GM12874 (cell line): ENCODE measurements at regions not wholly inside any gene's neighbourhood (a gene's known extent, or its start where the extent isn't known, plus 50 kb on each side); places are given as distances from the start of the nearest gene placed in this dataset.
A peak's percentile ranks its signal among the peaks of the same experiment; 100 is the strongest.

Experiments
- TF ChIP-seq, protein P1 (sequence below): IDR thresholded peaks from 2 replicates; pipeline ENCODE4 v1.5.1; 2011; ENCODE audit warnings: low read depth, mild to moderate bottlenecking, control low read depth, low read length, moderate library complexity; ENCODE audit not compliant: insufficient read depth

- TF ChIP-seq, protein P1, sequence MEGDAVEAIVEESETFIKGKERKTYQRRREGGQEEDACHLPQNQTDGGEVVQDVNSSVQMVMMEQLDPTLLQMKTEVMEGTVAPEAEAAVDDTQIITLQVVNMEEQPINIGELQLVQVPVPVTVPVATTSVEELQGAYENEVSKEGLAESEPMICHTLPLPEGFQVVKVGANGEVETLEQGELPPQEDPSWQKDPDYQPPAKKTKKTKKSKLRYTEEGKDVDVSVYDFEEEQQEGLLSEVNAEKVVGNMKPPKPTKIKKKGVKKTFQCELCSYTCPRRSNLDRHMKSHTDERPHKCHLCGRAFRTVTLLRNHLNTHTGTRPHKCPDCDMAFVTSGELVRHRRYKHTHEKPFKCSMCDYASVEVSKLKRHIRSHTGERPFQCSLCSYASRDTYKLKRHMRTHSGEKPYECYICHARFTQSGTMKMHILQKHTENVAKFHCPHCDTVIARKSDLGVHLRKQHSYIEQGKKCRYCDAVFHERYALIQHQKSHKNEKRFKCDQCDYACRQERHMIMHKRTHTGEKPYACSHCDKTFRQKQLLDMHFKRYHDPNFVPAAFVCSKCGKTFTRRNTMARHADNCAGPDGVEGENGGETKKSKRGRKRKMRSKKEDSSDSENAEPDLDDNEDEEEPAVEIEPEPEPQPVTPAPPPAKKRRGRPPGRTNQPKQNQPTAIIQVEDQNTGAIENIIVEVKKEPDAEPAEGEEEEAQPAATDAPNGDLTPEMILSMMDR: peak; percentile 65
Measured at GRCh38 chr18:72652990-72653593, 109.0 kb upstream of the CBLN2 start.

DNA sequence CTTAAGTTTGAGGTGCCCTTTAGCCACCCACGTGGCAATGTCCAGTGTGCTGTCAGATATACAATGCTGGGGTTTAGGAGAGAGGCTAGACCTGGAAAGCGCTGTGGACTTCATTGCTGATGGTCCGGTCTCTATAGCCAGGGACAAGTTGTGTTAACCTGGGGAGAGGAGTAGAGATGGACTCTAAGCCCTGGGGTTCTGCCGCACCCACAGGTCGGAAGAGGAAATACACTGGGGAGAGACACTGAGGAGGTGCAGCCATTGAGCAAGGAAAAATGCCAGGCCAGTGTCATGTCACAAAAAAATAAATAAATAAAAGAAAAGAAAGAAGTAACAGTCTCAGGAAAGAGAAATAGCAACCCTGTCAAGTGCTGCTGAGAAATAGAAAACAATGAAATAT is 106.9 kb upstream of the CBLN2 start:
- TF ChIP-seq, protein P1: no peak

GRCh38 chr18:72648481-72648960 is 104.4 kb upstream of the CBLN2 start:
- TF ChIP-seq, protein P1: no peak

- TF ChIP-seq, protein P1: no peak
Measured at GRCh38 chr18:72648079-72648478, 103.9 kb upstream of the CBLN2 start.

DNA sequence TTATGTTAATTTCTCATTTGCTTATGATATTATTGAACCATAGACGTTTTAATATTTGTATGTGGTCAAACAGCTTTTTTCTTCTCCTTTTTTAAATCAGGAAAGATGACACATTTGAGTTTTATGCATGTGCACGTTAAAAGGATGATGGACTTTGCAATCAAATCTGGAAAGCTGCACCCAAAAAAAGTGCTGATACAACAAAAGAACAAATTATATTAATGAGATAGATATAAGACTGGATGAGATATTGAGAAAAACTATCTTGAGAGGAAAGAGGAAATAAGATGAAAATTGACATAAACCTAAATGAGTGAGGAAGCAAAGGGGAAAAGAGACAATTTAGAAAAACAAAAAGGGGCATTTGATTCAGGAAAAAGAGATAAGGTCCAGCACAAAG is 96.4 kb upstream of the CBLN2 start:
- TF ChIP-seq, protein P1: no peak

GRCh38 chr18:72638376-72638775 is 94.2 kb upstream of the CBLN2 start:
- TF ChIP-seq, protein P1: no peak

GRCh38 chr18:72637721-72638120 is 93.6 kb upstream of the CBLN2 start:
- TF ChIP-seq, protein P1: no peak

GRCh38 chr18:72637299-72637698 is 93.2 kb upstream of the CBLN2 start:
- TF ChIP-seq, protein P1: no peak
